HG03520 (cell line): ENCODE measurements at regions not wholly inside any gene's neighbourhood (a gene's known extent, or its start where the extent isn't known, plus 50 kb on each side); places are given as distances from the start of the nearest gene placed in this dataset.
"Not testable (repeated sequence)": the region's sequence is repeated elsewhere in the genome, so short reads cannot be mapped to it uniquely, and the experiment has no call there.

Experiments used
- ATAC-seq: cut with Tn5 transposase; IDR thresholded peaks from one replicate; pipeline ENCODE4 v1.9.1; 2021; ENCODE audit warnings: mild to moderate bottlenecking, moderate library complexity; ENCODE audit not compliant: unreplicated experiment

DNA sequence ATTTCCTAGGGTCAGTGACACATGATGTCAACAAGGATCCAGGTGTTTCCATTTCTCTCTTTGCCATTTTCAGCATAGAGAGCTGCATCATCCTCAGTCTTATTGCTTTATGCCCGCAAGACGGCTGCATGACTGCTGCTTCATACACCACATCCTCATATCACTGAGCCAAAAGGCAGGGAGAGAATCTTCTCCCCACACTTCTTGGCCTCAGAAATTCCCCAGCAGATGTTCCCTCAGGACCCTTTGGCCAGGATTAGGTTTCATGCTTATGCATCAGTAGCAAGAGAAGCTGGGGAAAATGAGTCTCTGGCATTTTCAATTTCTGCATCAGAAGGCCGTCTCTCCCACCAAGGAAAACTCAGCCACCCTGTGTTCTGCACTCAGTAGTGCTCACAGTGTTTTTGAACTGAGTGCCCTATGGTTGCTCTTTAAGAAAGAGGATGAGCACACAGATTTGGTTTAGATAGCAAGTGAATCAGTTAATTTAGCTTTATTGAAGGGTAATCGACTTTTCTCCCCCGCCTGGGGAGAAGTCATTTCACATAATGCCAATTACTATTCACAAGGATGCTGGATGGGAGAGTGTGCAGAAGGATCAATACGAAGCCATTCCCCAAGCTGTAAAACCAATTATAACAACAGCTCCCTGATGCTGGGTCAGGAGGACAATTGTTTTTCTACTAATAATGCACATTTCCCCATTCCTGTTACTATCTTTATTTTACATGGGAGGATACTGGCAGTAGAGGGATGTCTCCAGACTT lies 360.2 kb downstream of the HHIPL2 start:
- ATAC-seq: no peak

DNA sequence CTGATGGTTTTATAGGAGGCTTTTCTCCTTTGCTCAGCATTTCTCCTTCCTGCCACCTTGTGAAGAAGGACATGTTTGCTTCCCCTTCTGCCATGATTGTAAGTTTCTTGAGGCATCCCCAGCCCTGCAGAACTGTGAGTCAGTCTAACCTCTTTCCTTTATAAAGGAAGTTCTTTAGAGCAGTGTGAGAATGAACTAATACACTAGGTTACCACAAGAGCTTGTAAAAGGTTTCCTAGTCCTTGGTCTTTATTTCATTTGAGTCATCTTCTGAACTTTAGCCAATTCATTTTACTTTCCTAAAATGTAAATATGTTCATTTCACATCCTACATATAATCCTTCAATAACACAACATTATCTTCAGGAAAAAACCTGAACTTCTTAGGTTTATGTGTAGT lies 365.3 kb downstream of the HHIPL2 start:
- no peak for ATAC-seq

DNA sequence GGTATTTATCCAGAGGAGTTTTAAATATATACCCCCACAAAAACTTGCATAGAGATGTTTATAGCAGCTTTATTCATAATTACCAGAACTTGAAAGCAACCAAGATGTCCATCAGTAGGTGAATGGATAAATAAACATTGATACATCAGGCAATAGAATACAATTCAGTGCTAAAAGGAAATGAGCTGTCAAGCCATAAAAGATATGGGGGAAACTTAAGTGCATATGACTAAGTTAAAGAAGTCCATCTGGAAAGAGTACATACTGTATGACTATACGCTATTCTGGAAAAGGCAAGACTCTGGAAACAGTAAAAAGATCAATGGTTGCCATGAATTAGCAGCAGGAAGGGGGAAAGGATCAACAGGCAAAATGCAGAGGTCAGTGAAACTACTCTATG lies 366.7 kb downstream of the HHIPL2 start:
- no peak for ATAC-seq

DNA sequence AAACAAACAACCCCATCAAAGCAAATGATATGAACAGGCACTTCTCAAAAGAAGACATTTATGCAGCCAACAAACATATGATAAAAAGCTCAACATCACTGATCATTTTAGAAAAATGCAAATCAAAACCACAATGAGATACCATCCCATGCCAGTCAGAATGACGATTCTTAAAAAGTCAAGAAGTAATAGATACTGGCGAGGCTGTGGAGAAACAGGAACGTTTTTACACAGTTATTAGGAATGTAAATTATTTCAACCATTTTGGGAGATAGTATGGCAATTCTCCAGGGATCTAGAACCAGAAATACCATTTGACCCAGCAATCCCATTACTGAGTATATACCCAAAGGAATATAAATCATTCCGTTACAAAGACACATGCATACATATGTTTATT lies 370.4 kb downstream of the HHIPL2 start:
- not testable (repeated sequence) for ATAC-seq

DNA sequence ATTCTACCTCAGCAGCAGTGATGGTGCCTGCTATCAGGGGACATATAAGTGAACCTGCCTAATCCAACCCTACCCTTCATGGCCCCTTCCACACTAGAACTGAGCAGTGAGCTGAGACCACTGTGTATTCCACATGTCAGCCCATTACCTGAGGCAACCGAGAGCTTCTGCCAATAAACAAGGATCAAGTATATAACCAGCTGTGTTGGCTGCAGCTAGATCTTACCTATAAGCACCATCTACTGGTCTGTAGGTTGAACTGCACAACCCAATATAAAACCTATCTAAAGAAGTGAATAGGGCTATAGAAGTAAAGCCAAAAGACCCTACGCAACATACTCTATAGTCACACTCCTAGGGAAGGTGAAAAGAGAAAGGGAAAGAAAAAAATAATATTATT lies 376.9 kb downstream of the HHIPL2 start:
- ATAC-seq: peak; percentile 62

DNA sequence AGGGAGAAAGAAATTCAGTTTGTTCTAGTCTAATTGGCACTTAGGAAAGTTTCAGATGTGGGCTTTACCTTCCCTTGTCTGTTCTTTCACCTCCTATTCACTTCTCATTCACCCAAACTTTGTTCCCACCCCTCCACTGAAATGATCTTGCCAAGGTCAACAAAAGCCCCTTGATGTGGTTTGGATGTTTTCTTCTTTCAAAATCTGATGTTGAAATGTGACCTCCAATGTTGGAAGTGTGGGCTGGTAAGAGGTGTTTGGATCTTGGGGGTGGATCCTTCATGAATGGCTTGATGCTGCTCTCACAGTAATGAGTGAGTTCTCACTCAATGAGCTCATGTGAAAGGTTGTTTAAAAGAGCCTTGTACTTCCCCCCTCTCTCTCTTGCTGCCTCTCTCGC lies 379.3 kb downstream of the HHIPL2 start:
- no peak for ATAC-seq

DNA sequence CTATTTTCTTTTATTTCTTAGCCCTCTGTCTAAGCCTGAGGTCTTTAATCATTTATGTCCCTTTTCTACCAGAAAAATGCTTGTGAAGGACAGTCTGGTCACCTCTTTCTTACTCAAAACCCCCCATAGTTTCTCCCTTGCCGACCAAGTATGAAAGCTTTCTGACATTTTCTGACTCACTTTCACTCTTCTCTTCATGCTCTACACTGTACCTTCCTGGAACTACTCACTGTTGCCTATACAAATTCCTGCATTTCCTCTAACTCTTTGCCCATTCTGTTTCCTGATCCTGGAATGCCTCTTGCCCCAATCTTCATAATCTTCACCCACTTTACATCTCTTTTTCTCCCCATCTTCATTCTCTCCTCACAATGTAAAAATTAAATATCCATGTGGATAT lies 380.0 kb downstream of the HHIPL2 start:
- ATAC-seq: no peak

DNA sequence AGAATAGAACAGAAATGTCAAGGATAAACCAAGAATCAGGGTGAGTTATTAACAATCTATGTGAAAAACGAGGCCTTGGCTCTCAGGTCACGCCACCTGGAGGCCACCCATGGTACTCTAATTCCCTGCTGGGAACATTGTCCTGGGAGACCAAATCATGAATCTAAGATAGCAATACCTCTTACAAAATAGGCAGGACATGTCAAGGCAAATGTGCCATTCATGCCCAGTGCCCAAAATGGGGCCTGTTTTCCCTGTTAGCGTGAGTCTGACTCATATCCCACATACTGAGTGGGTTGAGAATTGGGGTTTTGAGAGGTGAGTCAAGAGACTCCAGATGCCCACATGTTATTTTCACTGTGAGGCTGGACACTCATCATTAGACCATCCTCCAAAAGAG lies 380.8 kb downstream of the HHIPL2 start:
- peak; percentile 49 for ATAC-seq

DNA sequence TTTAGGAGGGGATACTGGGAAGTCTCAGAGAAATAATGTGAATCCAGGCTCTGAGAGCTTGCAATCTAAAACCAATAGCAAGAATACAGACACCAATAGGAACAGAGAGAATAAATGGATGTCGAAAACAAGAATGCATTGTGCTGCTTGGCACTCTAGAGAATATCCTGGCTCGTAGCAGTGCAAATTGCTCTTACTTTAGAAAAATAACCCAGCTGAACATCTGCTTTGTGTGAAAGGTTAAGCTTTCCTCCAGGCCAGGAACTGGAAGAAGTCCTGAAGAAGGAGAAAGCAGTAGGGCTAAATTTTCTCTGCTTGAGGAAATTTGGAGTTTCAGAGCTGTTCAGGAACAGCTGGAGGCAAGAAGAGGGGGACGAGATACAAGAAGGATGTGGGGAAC lies 382.3 kb downstream of the HHIPL2 start:
- no peak for ATAC-seq

DNA sequence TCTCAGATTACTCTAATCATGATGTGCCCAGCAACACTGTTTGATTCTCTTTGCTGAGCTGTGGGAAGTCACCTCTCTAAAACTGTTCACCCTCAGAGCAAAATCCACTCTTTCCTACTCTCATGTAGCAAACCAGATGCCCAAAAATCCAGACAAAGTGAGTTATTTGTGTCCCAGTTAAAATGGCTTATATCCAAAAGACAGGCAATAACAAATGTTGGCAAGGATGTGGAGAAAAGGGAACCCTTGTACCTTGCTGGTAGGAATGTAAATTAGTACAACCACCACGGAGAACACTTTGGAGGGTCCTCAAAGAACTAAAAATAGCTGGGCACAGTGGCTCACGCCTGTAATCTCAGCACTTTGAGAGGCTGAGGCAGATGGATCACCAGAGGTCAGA lies 384.0 kb downstream of the HHIPL2 start:
- no peak for ATAC-seq

DNA sequence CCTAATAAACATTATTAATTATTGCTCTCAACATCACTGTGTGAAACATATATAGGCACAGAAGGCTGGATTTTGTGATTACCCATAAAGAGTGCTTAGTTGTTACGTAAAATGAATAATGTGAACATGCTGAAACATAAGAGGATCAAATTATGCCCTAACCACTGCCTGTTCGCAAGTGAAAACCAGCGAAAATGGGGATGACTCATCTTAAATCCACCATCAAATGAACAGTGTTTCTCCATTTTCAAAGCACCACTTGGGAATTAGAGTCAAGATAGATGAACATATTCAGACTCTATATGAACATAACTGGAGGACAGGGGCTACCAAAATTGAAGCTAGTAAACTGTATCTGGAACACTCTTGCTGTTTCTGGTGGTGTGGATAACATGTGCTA lies 386.2 kb downstream of the HHIPL2 start:
- ATAC-seq: no peak

DNA sequence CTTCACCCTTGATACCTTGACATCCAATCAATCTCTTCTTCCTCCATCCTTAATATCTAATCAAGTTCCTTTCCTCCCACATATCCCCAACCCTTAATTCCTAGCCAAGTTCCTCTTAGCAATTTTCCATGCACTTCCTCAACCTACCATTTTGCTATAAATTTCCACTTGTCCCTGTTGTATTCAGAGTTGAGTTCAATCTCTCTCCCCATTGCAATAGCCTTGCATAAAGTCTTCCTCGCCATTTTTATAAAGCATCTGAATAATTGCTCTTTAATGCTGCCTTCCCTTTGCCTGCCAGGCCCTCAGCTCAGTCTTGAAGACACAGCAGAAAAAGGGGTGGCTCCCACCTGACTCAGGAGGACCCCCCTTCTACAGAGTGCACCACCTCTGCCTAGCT lies 390.3 kb downstream of the HHIPL2 start:
- ATAC-seq: no peak

DNA sequence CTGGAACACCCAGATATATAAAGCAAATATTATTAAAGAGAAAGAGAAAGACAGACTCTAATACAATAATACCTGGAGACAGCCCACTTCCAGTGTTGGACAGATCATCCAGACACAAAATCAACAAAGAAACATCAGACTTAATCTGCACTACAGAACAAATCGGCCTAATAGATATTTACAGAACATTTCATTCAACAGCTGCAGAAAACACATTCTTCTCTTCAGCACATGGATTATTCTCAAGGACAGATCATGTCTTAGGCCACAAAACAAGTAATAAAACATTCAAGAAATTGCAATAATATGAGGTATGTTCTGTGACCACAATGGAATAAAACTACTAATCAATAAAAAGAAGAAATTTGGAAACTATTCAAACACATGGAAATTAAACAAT lies 398.3 kb upstream of the DUSP10 start:
- no peak for ATAC-seq

DNA sequence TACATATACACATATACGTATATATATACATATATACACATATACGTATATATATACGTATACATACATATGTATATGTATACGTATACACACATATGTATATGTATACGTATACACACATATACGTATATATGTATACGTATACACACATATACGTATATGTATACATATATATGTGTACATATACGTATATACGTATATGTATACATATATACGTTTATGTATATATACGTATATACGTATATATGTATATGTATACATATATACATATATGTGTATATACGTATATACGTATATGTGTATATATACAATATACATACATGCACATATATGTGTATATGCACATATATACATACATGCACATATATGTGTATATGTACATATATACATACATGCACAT lies 396.2 kb upstream of the DUSP10 start:
- no peak for ATAC-seq

DNA sequence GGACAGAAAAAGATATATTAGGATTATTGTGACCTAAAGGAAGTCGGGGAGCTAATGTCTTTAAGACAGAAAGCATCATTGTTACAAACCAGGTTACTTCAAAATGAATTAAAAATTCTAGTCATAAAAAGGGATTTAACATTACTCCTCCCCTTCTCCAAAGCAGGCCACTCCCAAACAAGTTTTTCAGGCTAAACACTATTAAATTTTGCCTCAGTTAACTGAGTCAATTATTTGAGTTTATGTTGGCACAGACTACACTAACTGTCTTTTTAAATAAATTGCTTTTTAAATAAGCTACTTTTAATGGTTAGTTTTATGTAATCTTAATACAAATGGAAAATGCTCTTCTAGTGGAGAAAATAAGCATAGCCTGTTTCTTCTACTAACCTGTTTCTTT lies 395.0 kb upstream of the DUSP10 start:
- ATAC-seq: no peak

DNA sequence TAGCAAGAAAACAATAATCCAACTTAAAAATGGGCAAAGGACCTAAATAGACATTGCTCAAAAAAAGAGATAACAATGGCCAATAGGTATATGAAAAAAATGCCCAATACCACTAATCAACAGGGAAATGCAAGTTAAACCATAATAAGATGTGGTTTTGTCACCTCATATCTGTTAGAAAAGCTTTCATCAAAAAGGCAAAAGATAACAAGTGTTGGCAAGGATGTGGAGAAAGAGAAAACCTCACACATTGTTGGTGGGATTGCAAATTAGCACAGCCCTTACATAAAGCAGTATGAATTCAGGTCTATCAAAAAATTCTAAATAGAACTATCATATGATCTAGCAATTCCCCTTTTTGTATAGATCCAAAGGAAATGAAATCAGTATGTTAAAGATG lies 387.2 kb upstream of the DUSP10 start:
- ATAC-seq: no peak

DNA sequence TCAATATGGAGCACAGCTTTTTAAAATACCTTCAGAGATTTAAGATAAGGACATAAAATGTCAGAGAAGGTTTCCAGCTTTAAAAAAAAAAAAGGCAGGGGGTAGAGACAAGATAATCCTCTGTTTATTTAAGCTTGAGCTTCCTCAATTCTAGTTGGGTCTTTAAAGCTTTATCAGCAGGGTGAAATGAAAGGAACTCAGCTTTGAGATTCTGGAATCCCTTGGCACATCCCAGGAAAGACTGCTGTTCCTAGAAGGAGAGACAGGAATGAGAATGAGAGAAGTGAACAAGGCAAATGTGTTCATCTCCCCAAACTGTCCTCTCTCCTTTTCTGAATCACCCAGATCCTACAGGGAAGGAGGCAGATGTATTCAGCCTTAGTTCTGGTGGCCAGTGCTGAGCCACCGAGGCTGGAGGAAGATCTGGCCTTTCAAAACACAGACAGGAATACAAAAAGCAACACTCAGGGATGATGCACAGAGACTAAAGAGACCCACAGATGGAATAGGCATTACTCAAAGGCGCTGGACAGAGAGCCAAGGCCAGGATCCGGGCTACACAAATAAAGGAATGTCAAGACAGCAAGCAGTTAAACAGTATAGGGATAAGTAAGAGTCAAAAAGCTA lies 385.8 kb upstream of the DUSP10 start:
- ATAC-seq: no peak

DNA sequence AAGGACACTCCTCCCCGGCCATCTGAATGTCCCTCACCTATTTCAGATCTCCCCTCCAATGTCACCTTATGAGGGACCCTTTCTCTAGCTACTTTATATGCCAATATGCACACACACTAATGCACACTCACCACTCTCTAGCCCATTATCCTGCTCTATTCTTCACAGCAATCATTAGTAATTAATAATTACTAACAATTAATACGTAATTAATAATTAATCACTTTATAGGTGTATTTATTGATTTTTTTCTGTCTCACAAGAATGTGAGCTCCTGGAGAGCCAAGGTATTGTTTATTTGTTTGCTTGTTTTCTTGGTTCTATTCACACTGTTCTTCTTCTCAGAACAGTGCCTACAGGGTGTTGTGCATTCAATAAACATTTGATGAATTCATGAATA lies 385.2 kb upstream of the DUSP10 start:
- ATAC-seq: no peak

DNA sequence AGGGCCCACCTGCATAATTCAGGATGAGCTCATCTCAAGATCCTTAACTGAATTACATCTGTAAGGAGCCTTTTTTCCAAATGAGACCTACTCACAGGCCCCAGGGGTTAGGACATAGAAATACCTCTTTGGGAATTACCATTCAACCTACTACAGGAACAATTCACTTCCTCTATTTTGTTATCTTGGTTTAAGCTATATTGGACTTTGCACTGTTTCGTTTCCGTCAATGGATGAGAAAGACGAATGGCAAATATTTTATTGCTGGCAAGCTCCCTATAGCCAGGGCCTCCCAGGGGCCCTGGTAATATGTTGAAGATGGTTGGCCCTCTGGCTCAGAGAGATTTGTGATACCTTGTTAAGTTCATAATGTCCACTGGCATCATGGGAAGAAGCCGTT lies 384.2 kb upstream of the DUSP10 start:
- ATAC-seq: no peak

DNA sequence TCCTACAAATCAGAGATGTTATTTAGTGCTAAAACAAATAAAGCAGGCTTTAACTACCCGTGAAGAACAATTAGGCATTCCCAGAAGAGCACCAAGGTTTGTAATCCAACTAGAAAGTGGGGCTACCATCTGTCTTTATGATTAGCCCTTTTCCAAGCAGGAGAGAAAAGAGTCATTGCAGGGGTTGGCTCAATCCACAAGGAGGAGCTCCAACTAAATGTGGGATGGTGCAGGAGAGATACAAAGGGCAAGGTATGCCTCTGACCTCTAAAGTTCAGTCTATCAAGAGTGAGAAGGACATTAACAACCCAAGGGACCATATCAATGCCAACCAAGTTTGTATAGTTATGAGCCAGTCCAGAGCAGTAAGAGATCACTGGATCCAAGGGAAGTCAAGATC lies 382.7 kb upstream of the DUSP10 start:
- no peak for ATAC-seq

DNA sequence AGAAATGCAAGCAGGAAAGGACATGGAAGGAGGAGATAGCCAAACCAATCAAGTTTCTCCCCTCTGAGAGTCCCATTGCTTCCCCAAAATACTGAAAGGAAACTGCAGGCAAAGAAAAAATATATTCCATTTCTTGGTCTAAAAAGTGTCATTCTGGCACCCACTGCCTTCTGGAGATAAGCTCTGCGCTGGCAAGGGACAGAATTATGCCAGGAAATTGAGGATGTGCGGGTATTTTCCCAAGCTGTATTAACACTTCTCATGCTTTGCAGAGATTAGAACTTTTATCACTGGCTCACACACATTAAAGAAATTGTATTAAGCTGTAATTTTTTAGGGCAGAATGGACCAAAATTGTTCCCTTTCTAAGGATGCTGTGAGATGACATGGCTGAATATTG lies 381.2 kb upstream of the DUSP10 start:
- no peak for ATAC-seq

DNA sequence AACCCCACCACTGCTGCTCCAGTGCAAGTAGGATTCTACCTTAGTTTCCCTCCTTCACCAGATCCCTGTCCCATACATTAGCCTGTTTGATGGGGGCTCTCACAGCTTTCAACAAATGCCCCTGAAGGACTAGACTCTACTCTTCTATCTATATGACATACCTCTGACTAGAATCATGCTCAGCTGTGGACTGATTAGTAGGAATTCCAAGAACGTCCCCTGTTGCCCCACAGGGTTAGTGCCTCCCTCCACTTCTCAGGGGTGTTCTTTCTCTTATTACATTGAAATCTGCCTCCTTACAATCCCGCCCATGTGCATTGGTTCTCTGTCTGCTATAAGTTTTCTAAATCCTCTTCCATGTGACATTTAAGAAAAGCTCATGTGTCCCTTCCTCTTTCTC lies 375.9 kb upstream of the DUSP10 start:
- no peak for ATAC-seq
